KMS-11 (cell line): ENCODE measurements at regions not wholly inside any gene's neighbourhood (a gene's known extent, or its start where the extent isn't known, plus 50 kb on each side); places are given as distances from the start of the nearest gene placed in this dataset.

Experiments
- H2AFZ ChIP-seq: fragments of 200-600 bp; sonication (generic); 2 replicates; pipeline ENCODE4 v1.6.1; 2016; ENCODE audit warnings: antibody characterized with exemption, mixed run types, low read depth
- H3K27ac ChIP-seq: fragments of 200-600 bp; sonication (generic); 2 replicates; pipeline ENCODE4 v1.6.1; 2016; ENCODE audit warnings: mild to moderate bottlenecking, mixed run types
- H3K27me3 ChIP-seq: fragments of 200-600 bp; sonication (generic); 2 replicates; pipeline ENCODE4 v1.6.1; 2017; ENCODE audit warnings: mild to moderate bottlenecking, low read depth, mixed run types, moderate library complexity; ENCODE audit not compliant: insufficient read depth
- H3K36me3 ChIP-seq: fragments of 200-600 bp; sonication (generic); 2 replicates; pipeline ENCODE4 v1.6.1; 2017; ENCODE audit warnings: mild to moderate bottlenecking, mixed run types; ENCODE audit not compliant: insufficient read depth
- H3K4me1 ChIP-seq: fragments of 200-600 bp; sonication (generic); 2 replicates; pipeline ENCODE4 v1.6.1; 2016; ENCODE audit warnings: mild to moderate bottlenecking, low read depth, mixed run types; ENCODE audit not compliant: poor library complexity, severe bottlenecking
- H3K4me2 ChIP-seq: fragments of 200-600 bp; sonication (generic); 2 replicates; pipeline ENCODE4 v1.7.0; 2016; ENCODE audit warnings: mild to moderate bottlenecking, mixed run types
- H3K4me3 ChIP-seq: fragments of 200-600 bp; sonication (generic); IDR thresholded peaks from 2 replicates; pipeline ENCODE4 v1.6.1; 2017; ENCODE audit warnings: low read depth, low read length, mixed read lengths; ENCODE audit not compliant: insufficient read depth
- H3K79me2 ChIP-seq: fragments of 200-600 bp; sonication (generic); 2 replicates; pipeline ENCODE4 v1.6.1; 2016; ENCODE audit warnings: low read depth, mixed run types; ENCODE audit not compliant: insufficient read depth
- H3K9ac ChIP-seq: fragments of 200-600 bp; sonication (generic); 2 replicates; pipeline ENCODE4 v1.6.1; 2016; ENCODE audit warnings: mild to moderate bottlenecking, mixed run types
- H4K20me1 ChIP-seq: fragments of 200-600 bp; sonication (generic); 2 replicates; pipeline ENCODE4 v1.6.1; 2016; ENCODE audit warnings: mild to moderate bottlenecking, mixed run types; ENCODE audit not compliant: insufficient read depth
- TF ChIP-seq, protein P1 (sequence below): fragments of 200-600 bp; sonication (generic); conservative IDR thresholded peaks from 2 replicates; pipeline ENCODE4 v1.6.1; 2017; ENCODE audit warnings: low read depth, mild to moderate bottlenecking, antibody characterized with exemption, low read length, moderate library complexity, mixed read lengths

GRCh38 chr5:17384181-17384580 is 113.8 kb upstream of the TAF11L2 start:
- Histone ChIP-seq H2AFZ (no peak overlapping the region), H4K20me1 (no peaks in the 10 kb centered on the region), H3K4me3 (no peak overlapping the region), H3K4me2 (no peak overlapping the region), H3K9ac (no peak overlapping the region), H3K27me3 (no peaks in the 10 kb centered on the region), H3K79me2 (no peaks in the 10 kb centered on the region), H3K27ac (no peak overlapping the region), H3K4me1 (no peaks in the 10 kb centered on the region), H3K36me3 (no peaks in the 10 kb centered on the region)
- TF ChIP-seq, protein P1, sequence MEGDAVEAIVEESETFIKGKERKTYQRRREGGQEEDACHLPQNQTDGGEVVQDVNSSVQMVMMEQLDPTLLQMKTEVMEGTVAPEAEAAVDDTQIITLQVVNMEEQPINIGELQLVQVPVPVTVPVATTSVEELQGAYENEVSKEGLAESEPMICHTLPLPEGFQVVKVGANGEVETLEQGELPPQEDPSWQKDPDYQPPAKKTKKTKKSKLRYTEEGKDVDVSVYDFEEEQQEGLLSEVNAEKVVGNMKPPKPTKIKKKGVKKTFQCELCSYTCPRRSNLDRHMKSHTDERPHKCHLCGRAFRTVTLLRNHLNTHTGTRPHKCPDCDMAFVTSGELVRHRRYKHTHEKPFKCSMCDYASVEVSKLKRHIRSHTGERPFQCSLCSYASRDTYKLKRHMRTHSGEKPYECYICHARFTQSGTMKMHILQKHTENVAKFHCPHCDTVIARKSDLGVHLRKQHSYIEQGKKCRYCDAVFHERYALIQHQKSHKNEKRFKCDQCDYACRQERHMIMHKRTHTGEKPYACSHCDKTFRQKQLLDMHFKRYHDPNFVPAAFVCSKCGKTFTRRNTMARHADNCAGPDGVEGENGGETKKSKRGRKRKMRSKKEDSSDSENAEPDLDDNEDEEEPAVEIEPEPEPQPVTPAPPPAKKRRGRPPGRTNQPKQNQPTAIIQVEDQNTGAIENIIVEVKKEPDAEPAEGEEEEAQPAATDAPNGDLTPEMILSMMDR = no peak

DNA sequence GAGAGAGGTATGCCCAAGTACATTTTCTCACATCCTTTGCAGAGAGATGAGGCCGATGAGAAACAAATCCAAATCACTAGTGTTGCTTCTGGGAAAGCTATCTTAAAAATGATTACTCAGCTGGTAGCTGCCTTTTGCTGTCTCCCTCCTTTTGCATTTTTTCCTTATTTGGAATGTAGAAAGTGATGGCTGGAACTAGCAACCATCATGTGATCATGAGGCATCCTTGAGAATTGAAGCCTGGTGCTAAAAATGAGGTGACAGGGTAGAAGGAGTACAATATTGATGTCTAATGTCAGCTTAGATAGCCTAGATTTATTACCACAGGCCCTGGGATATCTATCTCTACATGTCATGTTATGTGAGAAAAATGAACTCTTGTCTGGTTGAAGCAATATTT is 109.3 kb upstream of the TAF11L2 start:
- no peak overlapping the region for H3K4me3 ChIP-seq
- TF ChIP-seq, protein P1 = no peak
- H3K27ac ChIP-seq = no peak overlapping the region
- H3K36me3 ChIP-seq = no peaks in the 10 kb centered on the region
- no peak overlapping the region for H3K4me2 ChIP-seq
- H3K79me2 ChIP-seq = no peaks in the 10 kb centered on the region
- no peak overlapping the region for H2AFZ ChIP-seq
- no peaks in the 10 kb centered on the region for H4K20me1 ChIP-seq
- no peaks in the 10 kb centered on the region for H3K4me1 ChIP-seq
- no peak overlapping the region for H3K9ac ChIP-seq
- H3K27me3 ChIP-seq = no peaks in the 10 kb centered on the region

- Histone ChIP-seq H3K4me3 (no peak overlapping the region), H4K20me1 (no peaks in the 10 kb centered on the region), H3K4me2 (no peak overlapping the region), H3K79me2 (no peaks in the 10 kb centered on the region), H3K36me3 (no peaks in the 10 kb centered on the region), H3K27ac (no peak overlapping the region), H3K4me1 (no peaks in the 10 kb centered on the region), H2AFZ (no peak overlapping the region), H3K27me3 (no peaks in the 10 kb centered on the region), H3K9ac (no peak overlapping the region)
- TF ChIP-seq, protein P1 = no peak
Observed at GRCh38 chr5:17394086-17394485, 103.9 kb upstream of the TAF11L2 start.

DNA sequence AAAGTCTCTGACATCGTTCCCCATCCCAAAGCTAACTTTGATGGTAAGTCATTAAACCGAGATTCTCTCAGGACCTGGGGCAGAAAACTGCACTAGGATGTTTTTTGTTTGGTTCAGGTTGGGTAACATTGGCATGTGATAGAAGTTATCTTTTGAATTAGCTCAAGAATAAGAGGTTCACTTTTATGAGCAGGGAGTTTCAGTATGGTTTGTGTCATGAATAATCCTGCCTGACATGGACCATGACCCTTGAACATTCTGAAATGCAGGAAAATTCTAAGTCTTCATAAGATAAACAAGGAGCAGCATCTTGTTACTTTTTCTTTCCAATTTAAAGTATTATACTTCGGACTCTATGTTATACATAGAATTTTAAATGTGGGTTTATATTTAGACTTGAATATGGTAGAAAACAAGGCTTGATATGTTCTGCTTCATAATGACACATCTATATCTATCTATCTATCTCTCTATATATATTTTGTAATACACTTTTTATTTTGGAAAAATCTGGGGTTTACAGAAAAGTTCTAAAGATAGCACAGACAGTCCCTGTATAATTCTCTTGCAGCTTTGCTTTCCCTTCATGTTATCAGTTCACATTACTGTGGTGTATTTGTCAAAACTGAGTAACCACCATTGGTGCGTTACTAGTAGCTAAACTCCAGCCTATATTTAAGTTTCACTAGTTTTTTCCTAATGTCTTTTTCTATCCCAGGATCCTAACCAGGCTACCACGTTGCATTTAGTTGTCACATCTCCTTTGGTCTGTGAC is 102.7 kb upstream of the TAF11L2 start:
- no peak overlapping the region for H3K9ac ChIP-seq
- no peaks in the 10 kb centered on the region for H4K20me1 ChIP-seq
- H3K36me3 ChIP-seq = no peaks in the 10 kb centered on the region
- TF ChIP-seq, protein P1 = no peak
- no peaks in the 10 kb centered on the region for H3K27me3 ChIP-seq
- H2AFZ ChIP-seq = no peak overlapping the region
- no peak overlapping the region for H3K4me2 ChIP-seq
- H3K79me2 ChIP-seq = no peaks in the 10 kb centered on the region
- no peak overlapping the region for H3K4me3 ChIP-seq
- H3K4me1 ChIP-seq = no peaks in the 10 kb centered on the region
- H3K27ac ChIP-seq = no peak overlapping the region
